ENCODE measurements at regions not wholly inside any gene's neighbourhood (a gene's known extent, or its start where the extent isn't known, plus 50 kb on each side); places are given as distances from the start of the nearest gene placed in this dataset.

DNA sequence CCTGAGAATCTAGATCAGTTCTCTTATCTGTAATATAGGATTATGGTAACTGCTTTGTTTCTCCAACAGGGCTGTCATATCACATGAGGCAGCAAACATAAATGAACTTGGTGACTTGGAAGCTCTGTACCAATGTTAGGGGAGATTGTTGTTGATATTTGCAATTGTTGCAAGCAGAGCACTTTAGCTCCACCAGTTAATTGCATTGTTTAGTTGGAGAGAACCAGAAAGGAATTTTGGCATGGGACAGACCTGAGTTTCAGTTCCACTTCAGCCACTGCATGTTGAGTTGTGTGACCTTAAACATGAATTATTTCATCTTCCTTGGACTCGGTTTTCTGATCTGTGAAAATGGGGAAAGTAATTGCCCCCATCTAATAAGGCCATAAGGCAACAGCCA is 142.3 kb upstream of the JUN start:
- H3K4me3 Mint-ChIP-seq = no peak overlapping the region
- peaks cover 6% of the 10 kb centered on the region for H3K27me3 Mint-ChIP-seq

DNA sequence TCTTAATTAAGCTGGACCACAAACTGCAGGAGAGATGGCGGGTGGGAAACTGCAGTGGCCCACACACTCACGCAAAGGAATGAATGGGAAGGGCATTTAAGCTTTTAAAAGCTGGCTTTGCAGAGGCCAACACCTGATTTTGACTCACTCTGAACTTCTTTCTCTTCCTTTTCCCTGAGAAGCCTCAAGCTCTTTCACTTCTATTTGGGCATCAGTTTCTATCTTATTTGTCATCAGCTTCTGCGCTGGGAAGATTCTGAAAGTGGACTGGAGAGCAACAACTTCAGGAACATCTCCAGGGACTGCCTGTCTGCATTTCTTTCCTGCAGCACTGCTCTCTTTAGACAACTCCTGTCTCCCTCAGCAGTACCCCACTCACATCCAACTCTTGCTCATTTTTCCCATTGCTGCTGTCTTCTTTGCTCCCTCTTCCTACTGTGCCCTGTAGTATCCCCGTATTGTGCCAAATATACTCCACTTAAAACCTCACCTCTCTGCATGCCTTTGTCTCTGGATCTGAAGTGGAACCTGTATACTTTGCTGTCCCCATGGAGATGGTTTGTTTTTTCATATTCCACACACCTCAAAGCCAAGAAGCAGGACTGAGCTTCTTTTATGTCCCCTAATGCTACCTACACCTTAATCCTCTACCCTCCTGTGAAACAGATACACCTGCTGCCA is 143.3 kb upstream of the JUN start:
- Mint-ChIP-seq H3K27me3 (peaks cover 6% of the 10 kb centered on the region), H3K9me3 (no peaks in the 10 kb centered on the region), H3K27ac (peak overlapping the region; percentile 23), H3K4me1 (peaks cover 28% of the 10 kb centered on the region), H3K4me3 (no peak overlapping the region), H3K36me3 (no peaks in the 10 kb centered on the region)
- DNase-seq = no peak

More for the DNA sequence above, 142.3 kb upstream of the JUN start:
- peaks cover 32% of the 10 kb centered on the region for H3K4me1 Mint-ChIP-seq
- no peaks in the 10 kb centered on the region for H3K9me3 Mint-ChIP-seq
- no peak for DNase-seq
- H3K27ac Mint-ChIP-seq = no peak overlapping the region
- no peaks in the 10 kb centered on the region for H3K36me3 Mint-ChIP-seq

DNA sequence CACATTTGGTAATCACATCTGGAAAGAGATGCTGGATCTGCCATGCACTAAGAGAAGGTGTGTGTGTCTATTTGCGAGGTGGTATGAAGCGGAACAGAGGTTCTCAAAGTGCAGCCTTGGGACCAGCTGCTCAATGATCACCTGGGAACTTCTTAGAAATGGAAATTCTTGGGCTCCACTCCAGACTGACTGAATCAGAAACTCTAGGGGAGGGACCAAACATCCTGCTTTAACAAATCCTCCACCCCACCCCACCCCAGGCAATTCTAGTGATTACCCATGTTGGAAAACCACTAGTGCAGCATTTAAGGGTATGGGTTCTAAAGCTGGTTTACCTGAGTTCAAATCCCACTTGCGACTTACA is 143.9 kb upstream of the JUN start:
- Mint-ChIP-seq H3K27me3 (peaks cover 6% of the 10 kb centered on the region), H3K4me1 (peaks cover 27% of the 10 kb centered on the region), H3K27ac (no peak overlapping the region), H3K4me3 (no peak overlapping the region), H3K9me3 (no peaks in the 10 kb centered on the region), H3K36me3 (no peaks in the 10 kb centered on the region)
- no peak for DNase-seq

DNA sequence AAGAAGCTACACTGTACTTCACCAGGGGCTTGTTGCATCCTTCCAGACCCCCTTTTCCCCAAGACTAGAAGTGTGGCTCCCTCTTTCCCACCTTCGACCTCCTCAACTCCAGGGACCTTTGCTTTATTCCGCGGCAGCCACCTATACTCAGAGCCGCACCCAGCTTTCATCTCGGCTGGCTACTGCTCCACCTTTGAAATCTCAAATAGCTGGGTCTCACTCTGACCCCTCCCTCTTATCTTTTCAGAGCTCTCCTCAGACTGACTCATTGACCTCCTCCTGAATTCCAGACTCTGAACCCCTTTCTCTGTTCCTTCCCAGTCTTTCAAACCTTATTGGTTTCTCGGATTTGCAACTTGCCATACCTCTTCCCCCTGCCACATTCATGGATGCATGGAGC is 144.7 kb upstream of the JUN start:
- peaks cover 6% of the 10 kb centered on the region for H3K27me3 Mint-ChIP-seq
- H3K4me3 Mint-ChIP-seq = no peak overlapping the region
- no peak overlapping the region for H3K27ac Mint-ChIP-seq
- DNase-seq = no peak
- H3K9me3 Mint-ChIP-seq = no peaks in the 10 kb centered on the region
- H3K4me1 Mint-ChIP-seq = peaks cover 30% of the 10 kb centered on the region
- no peaks in the 10 kb centered on the region for H3K36me3 Mint-ChIP-seq

DNA sequence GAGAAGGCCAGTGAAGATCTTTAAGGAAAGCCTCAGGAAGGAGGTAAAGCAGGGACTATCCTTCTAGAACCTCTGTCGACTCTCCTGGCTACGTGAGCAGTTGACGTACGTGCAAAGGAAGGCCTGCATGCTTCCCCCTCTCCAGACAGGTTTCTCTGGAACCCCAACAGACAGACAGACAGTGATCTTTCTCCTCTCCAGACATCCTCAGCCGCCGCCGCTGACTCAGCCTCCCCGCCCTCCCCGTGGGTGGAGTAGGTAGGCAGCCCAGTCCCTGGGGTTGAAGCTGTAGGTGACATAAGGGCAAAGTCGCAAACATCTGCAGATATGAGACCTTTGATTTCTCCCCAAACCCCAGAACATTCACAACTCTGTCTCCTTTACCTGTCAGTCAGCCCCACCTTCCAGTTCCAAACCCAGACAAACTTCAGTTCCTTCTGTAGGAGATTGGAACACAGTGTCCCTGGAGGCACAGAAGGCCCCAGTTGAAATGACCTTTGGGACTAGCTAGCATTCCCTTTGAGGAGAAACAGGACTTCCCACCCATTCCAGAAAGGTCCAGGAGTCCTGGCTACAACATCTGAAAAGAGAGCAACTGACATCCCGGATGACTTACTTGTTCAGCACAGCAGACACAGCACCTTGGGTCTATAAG is 146.0 kb upstream of the JUN start:
- H3K4me1 Mint-ChIP-seq = peaks cover 31% of the 10 kb centered on the region
- peaks cover 6% of the 10 kb centered on the region for H3K27me3 Mint-ChIP-seq
- H3K9me3 Mint-ChIP-seq = no peaks in the 10 kb centered on the region
- H3K36me3 Mint-ChIP-seq = no peaks in the 10 kb centered on the region
- H3K4me3 Mint-ChIP-seq = no peak overlapping the region
- H3K27ac Mint-ChIP-seq = no peak overlapping the region
- DNase-seq = peak; percentile 26

DNA sequence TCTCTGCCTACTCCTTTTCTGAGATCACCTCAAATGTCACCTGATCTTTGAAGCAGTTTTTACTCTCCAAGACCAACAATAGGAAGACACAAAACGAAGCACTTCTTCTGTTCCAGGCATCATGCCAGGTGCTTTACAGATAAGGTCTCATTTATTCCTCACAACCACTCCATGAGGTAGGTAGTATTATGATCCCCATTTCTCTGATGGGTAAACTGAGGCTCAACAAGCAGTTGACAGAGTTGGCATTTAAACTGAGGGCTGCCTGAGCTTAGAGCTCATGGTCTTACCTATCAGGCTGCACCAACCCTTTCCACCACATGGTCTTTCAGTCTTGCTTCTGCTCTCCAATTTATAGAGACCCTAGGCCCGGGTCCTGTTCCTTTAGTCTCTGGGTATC is 147.2 kb upstream of the JUN start:
- Mint-ChIP-seq H3K27ac (no peak overlapping the region), H3K36me3 (no peaks in the 10 kb centered on the region), H3K4me3 (no peak overlapping the region), H3K9me3 (no peaks in the 10 kb centered on the region), H3K4me1 (peaks cover 31% of the 10 kb centered on the region), H3K27me3 (peaks cover 6% of the 10 kb centered on the region)
- DNase-seq = no peak

DNA sequence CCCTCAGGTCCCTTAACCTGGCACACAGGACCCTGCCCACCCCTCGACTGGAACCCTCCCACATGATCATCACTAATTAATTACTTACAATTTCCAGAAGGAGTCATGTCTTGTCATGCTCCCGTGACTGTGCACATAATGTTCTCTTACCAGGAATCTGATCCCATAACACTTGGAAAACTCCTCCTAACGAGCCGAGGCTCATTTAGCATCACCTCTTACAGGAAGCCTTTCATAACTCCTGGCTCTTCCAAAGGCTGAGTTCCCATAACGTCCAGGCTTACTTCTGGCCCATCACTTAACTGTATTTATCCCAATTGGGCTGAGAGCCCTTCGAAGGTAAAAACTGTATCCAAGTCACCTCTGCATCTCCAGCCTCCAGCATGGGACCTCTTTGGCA is 147.9 kb upstream of the JUN start:
- H3K4me1 Mint-ChIP-seq = peaks cover 31% of the 10 kb centered on the region

DNA sequence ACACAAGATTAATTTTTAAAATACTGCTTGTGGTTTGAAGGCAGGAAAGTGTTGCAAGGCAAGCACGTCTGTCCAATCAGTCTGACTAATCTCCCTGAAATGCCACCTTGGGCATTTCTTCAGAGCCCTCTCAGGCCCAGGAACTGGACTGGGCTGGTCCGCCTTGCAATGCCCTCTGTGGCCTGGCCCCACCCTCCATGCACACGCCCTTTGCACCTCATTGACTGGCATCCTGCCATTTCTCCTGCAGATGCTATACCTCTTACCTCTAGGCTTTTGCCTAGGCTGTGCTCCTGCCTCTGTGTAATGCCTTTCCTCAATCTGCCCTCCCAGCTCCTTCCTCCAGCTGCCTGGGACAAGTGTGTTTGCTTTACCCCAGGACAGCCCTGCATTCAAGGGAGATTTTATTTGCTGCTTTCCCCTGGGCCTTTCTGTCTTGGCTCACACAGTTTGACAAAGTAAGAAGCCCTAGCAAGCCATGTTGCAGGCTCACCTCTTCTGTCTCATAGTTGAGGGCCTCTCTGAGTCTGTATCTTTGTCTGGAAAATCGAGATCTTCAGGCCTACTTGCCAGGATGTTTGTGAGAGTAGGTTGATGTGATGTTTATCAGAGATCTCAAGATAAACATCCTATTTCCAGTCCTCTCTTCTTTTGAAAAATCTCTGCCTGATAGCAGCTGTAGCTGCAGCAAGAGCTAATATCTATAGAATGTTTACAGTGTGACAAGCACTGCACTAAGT is 149.2 kb upstream of the JUN start:
- Mint-ChIP-seq H3K4me1 (peaks cover 26% of the 10 kb centered on the region), H3K4me3 (no peak overlapping the region), H3K27me3 (peaks cover 6% of the 10 kb centered on the region), H3K9me3 (no peaks in the 10 kb centered on the region), H3K36me3 (no peaks in the 10 kb centered on the region), H3K27ac (no peak overlapping the region)
- DNase-seq = no peak

More for the DNA sequence above, 147.9 kb upstream of the JUN start:
- Mint-ChIP-seq H3K4me3 (no peak overlapping the region), H3K9me3 (no peaks in the 10 kb centered on the region), H3K27ac (no peak overlapping the region), H3K27me3 (peaks cover 6% of the 10 kb centered on the region), H3K36me3 (no peaks in the 10 kb centered on the region)
- DNase-seq = no peak

DNA sequence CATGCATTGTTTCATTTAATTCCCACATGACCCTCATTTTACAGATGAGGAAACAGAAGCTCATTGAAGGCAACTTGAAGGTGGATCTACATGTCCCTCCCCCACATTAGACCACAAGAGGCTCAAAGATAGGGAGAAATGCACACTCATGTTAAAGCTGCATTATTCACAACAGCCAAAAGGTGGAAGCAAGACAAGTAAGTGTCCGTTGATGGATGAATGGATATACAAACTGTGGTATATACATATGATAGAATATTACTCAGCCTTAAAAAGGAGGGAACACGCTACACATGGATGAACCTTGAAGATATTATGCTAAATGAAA is 149.7 kb upstream of the JUN start:
- H3K36me3 Mint-ChIP-seq = no peaks in the 10 kb centered on the region
- DNase-seq = no peak
- H3K4me1 Mint-ChIP-seq = peaks cover 29% of the 10 kb centered on the region
- no peaks in the 10 kb centered on the region for H3K9me3 Mint-ChIP-seq
- H3K27ac Mint-ChIP-seq = no peak overlapping the region
- H3K27me3 Mint-ChIP-seq = peaks cover 3% of the 10 kb centered on the region
- no peak overlapping the region for H3K4me3 Mint-ChIP-seq

DNA sequence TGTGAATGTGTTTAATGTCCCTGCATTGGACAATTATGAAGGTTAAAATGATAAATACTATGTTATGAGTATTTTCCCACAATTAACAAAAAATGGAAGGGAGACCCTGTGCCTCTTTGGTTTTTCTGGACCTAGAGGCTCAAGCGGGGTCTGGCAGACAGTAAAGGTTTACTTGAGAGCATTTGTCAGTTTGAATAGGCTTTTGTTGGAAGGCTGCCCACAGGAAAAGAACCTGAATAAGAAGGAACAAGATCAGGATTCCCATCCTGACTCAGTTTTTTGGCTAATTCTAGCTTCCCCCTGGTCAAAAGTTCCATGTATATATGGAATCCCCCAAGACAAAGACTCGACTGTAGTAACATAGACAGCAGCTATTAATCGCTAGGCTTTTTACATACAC is 150.9 kb upstream of the JUN start:
- peaks cover 24% of the 10 kb centered on the region for H3K4me1 Mint-ChIP-seq
- no peaks in the 10 kb centered on the region for H3K9me3 Mint-ChIP-seq
- H3K36me3 Mint-ChIP-seq = no peaks in the 10 kb centered on the region
- DNase-seq = no peak
- H3K27ac Mint-ChIP-seq = no peak overlapping the region
- H3K27me3 Mint-ChIP-seq = no peaks in the 10 kb centered on the region
- H3K4me3 Mint-ChIP-seq = no peak overlapping the region

DNA sequence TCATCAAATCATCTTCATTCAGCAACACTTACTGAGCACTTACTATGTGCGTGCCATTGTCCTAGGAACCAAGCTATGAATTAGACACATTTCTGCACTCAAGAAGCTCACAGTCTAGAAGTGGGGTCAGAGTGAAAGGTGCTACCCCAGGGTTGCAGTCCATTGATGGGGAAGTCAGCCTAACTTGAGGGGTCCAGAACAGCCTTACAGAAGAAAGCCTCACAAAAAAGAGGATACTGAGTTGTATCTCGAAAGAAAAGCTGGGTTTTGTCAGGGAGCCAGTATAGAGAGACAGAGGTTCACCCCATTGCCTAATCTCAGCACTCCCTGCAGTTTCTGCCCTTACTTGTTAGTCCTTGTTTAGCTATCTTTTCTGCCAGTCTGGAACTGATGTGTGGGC is 153.1 kb upstream of the JUN start:
- H3K4me3 Mint-ChIP-seq = no peak overlapping the region
- no peaks in the 10 kb centered on the region for H3K36me3 Mint-ChIP-seq
- no peak overlapping the region for H3K27ac Mint-ChIP-seq
- no peaks in the 10 kb centered on the region for H3K9me3 Mint-ChIP-seq
- no peaks in the 10 kb centered on the region for H3K27me3 Mint-ChIP-seq
- H3K4me1 Mint-ChIP-seq = peaks cover 34% of the 10 kb centered on the region
- no peak for DNase-seq

DNA sequence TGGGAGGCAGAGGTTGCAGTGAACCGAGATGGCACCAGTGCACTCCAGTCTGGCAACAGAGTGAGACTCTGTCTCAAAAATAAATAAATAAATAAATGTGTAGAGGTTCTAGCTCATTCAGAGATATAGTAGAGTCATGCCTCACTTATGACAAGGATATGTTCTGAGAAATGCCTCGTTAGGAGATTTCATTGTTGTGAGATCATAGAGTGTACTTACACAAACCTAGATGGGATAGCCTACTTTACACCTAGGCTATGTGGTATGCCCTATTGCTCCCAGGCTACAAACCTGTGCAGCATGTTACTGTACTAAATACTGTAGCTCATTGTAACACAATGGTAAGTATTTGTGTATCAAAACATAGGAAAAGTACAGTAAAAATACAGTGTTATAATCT is 155.3 kb upstream of the JUN start:
- no peaks in the 10 kb centered on the region for H3K27me3 Mint-ChIP-seq
- peaks cover 44% of the 10 kb centered on the region for H3K4me1 Mint-ChIP-seq
- DNase-seq = no peak
- H3K36me3 Mint-ChIP-seq = no peaks in the 10 kb centered on the region
- H3K27ac Mint-ChIP-seq = no peak overlapping the region
- H3K4me3 Mint-ChIP-seq = no peak overlapping the region
- H3K9me3 Mint-ChIP-seq = no peaks in the 10 kb centered on the region

DNA sequence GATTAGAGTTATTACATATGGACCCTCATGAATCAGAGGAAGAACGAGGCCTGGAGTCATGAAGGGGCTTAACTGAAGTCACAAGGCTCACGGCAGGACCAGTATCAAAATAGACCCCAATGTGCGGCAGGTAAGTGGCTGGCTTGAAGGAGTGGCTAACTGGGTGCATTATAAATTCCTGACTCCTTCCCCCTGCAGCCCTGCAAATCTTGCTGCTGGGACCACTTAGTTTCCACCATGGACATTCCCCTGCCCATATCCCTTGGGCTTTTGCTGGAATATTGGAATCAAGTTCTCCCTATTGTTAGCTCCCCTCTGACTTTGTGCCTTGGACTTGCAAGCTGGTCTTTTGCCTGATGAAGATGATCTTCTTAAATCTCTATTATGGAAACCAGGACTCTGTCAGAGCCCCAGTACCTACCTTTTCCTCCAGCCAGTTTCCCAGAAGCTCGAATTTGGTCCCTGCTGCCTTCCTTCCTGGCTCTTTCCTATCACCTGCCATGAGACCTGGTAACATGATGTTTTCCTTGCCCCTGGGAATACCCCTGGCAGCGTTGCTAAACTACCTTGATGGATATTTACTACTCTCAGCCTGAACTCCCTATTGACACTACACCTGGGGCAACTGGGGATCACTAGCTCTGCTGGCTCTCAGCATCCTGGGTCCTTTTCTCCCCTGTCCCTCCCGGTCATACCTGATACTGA is 156.0 kb upstream of the JUN start:
- Mint-ChIP-seq H3K27me3 (no peaks in the 10 kb centered on the region), H3K36me3 (no peaks in the 10 kb centered on the region), H3K27ac (no peak overlapping the region), H3K4me3 (no peak overlapping the region), H3K9me3 (no peaks in the 10 kb centered on the region), H3K4me1 (peaks cover 51% of the 10 kb centered on the region)
- DNase-seq = no peak

DNA sequence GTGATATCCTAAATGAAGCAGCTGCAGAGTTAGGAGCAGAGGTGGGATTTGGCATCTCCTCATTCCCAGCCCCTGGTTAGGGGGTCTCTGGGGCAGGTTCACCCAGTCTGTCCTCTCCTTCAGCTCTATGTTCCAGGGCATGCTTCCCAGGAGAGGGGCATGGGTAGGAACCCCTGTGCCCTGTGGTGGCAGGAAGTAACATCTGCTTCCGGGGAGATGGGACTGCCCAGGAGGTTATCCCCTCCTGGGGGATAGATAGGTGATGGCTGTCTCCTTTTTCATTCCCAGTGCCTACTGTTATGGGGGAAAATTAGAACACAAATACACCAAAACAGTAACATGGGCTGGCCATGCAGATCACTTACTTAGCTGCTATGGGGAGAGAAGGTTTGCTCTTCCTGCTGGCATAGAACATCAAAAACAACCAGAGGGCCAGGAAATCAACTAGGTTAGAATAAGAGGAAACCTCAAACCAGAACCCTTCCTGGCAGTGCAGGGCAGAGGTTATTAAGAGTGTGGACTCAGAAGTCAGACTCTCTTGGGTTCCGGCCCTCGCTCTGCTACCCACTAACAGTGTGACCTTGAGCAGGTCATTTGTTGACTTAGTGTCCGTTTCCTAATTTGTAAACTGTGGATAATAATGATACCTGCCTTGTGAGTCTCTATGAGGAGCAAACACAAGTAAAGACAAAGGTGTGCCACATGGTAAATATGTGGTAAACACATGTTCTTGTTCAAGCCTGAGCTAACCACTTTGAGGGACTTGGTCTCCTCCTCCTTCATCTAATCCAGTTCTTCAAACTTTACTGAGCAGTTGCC is 157.8 kb upstream of the JUN start:
- Mint-ChIP-seq H3K4me1 (peaks cover 57% of the 10 kb centered on the region), H3K9me3 (peaks cover 4% of the 10 kb centered on the region), H3K36me3 (no peaks in the 10 kb centered on the region), H3K4me3 (no peak overlapping the region), H3K27ac (peak overlapping the region; percentile 71), H3K27me3 (no peaks in the 10 kb centered on the region)
- no peak for DNase-seq

DNA sequence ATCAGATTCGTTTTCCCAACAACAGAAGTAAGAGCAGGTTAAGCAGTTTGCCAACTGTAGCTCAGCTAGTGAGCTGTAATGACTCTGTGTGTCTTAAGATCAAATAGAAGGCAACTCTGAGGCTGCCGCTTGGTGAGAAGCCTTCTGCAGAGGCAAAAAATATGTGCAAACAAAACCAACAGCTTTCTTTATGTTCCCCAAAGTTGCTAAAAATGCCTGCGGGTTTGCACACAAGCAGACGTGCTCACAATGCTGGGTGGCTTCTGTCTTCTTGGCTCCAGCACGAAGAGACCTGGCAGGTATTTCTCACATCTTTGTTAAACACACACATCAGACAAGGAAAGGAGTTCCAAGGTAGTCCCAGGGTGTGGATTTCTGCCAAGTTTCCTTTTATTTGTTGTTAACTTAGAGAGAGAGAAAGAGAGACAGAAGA is 158.9 kb upstream of the JUN start:
- Mint-ChIP-seq H3K9me3 (peaks cover 4% of the 10 kb centered on the region), H3K4me3 (no peak overlapping the region), H3K27me3 (no peaks in the 10 kb centered on the region), H3K4me1 (peaks cover 57% of the 10 kb centered on the region), H3K27ac (peak overlapping the region; percentile 71), H3K36me3 (no peaks in the 10 kb centered on the region)
- no peak for DNase-seq
